Limb (tissue), 2 donors: ENCODE measurements at regions not wholly inside any gene's neighbourhood (a gene's known extent, or its start where the extent isn't known, plus 50 kb on each side); places are given as distances from the start of the nearest gene placed in this dataset.
A peak's percentile ranks its signal among the peaks of the same experiment; 100 is the strongest.

Source experiments
- DNase-seq, 2 donors: peaks; one replicate each; pipeline ENCODE4 v3.0.0-alpha.2; 2016; ENCODE audit errors: extremely low spot score in 2 of 2

DNA sequence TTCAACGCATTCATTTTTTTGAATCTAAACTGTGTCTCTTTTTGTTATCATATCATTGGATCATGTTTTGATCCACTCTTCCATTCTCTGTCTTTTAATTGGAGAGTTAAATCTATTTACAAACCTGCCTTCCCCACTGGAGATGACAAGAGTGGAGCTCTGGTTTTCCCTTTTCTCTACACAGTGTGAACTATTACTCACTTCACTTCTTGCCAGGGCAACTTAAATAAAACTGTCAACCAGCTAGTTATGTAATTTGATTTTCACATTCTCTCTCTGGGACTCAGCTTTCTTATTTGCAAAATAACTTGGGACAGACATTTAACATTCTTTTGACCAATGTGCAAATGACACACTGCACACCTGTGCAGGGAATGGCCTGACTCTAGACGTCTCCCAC is 230.8 kb upstream of the CST7 start:
- DNase-seq: no peak

DNA sequence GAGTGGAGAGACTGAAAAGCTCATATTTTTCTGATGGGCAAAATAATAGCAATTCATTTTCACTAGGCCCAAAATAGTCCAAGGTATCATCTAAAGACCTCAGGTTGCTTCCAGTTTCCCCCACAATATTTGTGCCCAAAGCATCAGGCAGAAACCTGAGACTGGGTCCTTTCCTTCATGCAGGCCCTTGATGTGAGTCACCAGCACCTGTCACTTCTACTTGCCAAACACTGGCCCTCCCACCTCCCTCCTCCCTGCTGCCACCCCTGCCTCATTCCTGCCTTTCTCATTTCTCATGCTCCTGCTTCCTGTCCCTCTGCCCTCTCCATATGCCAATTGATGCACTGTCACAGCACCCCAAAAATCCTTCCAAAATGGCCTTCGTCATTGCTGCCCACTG is 230.4 kb upstream of the CST7 start:
- DNase-seq: no peak

DNA sequence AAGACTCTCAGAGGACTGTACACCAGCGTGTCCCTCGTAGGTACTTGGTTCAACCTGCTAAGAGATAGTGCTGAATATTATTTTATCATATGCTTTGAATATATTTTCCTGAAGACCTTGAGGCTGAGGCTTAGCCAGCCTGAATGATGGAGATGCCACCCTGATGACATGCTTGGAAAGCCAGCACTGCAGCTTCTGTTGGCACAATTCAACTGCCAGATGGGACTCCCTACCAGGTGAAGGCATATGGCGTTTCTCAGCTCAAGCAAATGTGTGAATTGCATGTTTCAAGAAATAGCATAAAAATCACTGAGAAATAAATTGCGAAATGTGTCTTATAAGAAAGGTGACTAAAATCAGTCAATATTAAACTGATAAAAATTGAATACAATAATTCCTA is 228.1 kb upstream of the CST7 start:
- DNase-seq: peak in 1 of 2 donors; percentile 13

DNA sequence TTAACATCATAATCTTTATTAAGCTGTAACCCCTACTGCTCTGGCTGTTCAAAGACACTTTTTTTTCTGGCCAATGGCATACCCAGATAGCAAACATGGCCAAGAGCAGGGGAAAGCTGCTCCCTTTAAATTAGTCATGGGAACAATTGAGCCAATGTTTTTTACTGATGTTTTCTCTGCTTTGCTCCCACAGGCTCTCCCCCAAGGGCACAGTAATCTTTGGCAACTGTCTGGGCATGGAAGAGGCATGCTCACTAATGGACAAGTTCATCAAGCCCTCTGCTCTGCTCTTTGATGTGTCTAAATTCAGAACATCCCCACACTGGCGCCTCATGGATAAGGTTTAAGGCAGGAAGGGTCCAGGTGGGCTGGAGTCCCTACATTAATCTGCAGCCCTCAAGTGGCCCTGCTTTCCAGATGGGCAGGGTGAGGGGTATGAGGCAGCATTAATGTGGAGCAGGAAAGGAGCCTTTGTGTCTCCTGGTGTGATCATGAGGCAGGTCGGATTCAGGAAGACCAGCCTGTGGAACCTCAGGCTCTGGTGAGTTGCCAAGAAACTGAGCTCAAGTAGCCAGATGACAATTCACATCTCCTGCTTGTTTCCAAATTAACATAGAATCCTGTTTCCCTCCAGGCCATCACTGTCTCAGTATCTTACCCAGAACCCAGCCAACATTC is 227.0 kb upstream of the CST7 start:
- DNase-seq: peak in 1 of 2 donors; percentile 11

DNA sequence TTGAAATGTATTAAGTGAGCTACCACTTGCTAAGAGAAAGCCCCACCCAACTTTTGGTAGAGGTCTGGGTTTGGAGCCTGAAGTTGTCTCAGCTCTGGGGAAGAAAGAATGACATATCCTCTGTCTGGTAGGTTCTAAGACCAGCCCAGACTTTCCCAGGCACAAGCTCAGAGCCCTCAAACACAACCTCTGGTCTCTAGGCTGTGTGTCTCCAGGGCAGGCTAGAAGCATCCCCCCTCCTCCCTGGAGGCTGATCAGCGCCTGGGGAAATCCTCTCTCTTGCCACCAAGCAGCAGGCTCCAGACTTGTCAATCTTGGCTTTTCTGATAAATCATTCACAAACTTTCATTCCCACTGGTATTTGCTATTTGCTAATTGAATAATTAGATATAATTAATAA is 226.5 kb upstream of the CST7 start:
- peak in 1 of 2 donors; percentile 20 for DNase-seq

DNA sequence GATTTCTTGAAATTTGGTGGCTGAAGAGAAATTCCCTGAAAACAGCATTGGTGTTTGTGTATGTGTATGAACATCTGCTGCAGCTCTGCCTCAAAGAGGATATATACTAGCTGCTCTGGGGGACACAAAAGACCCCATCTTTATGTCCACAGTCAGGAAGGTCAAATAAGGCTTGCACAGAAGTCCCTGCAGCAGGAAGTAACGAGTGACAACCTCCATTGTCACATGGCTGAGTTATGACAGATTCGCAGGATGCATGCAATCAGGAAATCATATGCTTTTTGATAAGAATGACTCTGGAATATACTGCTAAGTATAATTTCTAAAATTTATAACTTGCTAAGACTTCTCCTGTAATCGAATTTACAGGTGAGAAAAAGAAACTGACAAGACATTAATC is 225.9 kb upstream of the CST7 start:
- no peak for DNase-seq

DNA sequence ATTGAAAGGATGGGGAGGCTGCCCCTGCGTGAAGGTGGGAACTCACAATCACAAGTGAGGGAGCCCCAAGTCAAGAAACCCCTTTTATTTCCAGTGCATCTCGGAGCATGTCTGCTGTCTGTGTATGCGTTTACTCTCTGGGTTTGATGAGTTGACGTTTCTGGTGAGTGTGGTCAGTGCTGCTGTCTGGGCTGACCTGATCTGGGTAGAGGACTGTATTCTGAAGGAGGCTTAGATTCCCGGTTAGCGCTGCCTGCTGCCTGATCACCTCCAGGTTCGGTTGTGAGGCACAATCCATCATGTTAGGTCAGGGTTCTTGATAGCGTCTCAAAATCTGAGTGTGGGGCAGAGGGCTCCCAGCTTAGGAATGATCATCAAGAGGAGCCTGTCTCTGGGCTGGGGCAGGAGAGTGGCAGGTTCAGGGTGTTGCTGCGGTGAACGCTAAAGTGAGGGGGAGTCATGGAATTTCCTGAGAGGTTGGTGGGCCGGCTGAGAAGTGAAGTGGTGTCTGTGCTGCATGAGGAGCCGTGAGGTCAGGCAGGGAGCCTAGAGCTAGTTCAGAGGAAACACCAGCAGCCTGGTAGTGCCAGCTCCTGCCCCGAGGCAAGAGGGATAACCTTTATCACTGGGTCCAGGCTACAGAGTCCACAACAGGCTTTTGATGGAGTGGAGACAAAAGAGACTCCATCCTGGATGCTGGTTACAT is 225.3 kb upstream of the CST7 start:
- DNase-seq: peak in 1 of 2 donors; percentile 11

DNA sequence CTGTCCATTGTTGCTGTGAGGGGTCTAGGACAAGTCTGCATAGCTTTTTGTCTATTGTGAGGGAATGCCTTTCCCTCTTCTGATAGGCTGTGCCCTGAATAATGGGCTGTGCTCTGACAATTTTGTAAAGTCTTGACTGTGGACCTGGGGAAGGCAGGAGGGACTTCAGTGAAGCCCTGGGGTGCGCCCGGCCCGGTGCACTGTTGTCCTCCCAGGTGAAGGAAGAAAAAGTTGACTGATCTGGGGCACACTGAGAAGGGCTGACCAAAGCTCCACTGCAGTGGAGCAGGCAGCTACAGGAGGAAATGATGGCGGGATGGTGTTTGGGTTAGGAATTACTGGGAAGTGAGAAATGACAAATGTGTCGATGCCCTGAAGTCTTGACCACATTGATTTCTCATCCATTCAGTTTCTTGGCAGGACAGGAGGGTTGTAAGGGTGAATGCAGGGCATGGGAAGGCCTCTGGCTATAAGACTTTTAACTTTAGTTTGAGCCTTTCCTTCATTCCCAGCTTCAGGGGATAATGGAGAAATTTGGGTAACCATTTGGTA is 224.0 kb upstream of the CST7 start:
- DNase-seq: no peak

DNA sequence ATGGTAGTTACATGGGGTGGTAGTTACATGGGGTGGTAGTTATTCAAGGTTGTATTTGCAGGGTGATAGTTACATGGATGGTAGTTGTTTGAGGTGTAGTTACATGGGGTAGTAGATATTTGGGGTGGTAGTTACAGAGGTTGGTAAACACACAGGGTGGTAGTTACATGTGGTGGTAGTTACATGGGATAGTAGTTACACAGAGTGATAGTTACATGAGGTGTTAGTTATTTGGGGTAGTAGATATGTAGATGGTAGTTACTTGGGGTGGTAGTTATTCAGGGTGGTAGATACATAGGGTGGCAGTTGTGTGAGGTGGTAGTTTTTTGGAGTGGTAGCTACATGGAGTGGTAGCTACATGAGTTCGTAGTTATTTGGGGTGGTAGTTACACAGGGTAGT is 221.3 kb upstream of the CST7 start:
- DNase-seq: no peak

DNA sequence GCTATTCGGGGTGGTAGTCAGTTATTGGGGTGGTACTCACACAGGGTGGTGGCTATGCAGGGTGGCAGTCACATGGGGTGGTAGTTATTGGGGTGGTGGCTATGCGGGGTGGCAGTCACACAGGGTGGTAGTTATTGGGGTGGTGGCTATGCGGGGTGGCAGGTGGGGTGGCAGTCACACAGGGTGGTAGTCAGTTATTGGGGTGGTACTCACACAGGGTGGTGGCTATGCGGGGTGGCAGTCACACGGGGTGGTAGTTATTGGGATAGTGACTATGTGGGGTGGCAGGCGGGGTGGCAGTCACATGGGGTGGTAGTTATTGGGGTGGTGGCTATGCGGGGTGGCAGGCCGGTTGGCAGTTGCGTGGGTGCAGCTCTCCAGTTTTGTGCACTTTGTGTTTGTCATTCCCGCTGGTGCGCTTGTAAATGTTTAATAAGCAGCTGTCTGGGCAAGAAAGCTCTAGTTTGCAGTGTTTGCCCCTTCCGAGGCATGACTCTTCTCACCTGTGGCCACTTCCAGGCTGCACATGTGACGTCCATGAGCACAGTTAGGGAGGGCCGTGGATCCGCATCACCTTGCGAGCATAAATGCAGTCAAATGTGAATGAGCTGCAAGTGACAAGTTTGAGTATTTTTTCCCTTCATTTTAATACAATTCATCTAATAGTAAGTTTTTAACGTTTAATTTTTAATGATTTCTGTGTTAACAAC is 219.0 kb upstream of the CST7 start:
- no peak for DNase-seq

DNA sequence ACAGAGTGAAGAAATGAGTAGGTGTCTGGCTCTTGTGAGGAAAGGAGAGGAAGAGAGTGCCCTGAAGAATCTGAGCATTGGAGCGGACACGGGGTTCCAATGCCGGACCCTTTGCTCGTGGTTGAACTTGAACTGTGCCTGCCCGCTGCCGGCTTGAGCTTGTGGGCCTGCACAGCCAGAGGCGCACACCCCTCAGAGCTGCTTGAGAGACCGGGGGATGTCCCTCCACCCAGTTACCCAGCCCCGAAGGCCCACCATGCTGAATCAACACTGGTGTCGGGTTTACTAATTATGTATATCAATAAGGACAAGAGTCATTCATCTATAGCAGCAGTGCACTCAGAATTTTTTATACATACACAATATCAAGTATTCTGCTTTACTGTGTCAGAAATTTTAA is 218.3 kb upstream of the CST7 start:
- DNase-seq: no peak

DNA sequence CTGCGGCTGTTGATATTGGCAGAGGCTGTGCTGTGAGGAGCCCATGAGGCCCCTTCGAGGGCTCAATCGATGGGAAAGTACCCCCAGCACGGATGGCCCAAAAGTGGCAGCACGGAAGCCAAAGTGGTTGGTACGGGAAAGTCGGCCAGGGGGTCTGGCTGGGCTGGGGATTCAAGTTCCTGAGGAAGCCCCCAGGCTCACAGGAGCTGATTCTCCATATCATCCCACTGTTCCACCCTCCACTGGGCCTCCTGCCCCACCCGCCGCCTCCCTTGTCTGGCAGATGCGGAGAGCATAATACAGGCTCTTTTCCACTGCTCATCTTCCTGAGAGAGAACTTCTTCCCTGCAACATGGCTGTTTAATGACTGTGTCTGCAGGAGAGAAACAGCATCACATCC is 217.8 kb upstream of the CST7 start:
- no peak for DNase-seq

DNA sequence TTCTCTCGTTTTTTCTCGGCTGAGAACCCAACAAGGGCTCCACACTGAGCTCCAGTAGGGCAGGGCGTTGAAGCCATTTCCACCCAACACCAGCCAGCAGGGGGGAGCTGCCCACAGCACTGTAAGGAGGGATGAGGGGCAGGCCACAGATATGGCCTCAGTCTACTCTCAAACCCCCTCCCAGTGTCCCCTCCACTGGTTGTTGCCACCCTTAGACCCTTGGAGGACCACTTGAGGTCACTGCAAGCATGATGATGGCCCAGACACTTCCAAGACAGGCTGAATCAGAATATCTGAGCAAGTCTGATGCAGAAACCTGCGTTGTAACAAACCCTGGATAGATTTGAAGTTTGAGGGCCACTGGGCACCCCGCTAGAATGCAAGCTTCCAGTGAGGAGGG is 217.0 kb upstream of the CST7 start:
- no peak for DNase-seq

DNA sequence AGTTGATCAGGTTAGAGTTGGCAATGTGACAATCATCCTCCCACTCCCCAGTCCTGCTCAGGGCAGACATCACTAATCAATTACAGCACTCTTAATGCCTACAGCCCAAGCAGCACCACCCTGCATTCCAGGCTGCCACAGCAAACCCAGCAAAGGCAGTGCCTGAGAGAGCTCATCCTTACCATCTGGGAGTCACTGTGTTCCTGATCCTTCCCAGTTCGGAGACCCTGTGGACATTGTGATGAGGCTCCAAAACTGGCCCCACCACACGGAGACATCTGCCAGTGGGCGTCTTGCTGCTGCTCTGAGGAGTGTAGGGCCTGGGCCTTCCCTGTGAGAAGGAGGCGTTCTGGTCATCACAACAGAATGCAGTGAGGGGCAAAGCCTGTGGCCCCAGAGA is 216.5 kb upstream of the CST7 start:
- no peak for DNase-seq

DNA sequence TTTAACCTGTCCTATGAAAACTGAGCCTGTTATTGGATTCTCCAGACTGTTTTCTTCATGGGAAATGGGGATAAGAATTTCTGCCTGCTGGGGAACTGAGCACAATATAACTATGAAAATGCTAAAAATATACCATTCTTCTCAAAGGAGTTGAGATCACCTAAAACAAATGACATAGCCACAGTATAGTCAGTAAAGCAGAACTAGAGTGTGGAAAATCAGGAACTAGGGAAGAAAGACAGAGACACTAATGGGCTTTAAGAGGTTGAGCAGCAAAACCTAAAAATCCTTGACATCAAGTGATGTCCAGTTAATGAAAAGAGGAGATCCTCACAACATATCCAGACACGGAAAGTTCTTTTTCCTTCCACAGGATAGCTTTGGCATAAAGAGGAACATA is 215.7 kb upstream of the CST7 start:
- no peak for DNase-seq

DNA sequence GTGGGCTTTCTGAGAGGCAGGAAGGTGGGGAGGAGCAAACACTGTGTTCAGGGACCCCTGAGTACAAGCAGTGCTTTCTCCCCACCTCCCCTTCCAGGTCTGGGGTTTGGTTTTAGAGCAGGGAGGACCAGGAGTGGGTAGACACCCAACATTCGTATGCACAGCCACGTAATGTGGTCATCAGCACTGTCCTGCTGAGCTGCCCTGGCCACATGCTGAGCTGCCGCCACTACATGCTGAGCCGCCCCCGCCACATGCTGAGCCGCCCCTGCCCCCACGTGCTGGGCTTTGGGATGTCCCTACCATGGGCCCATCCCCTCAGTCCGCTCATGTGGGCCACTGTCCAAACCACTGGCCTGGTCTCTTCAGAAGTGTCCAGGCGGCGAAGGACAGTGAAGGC is 214.9 kb upstream of the CST7 start:
- no peak for DNase-seq

DNA sequence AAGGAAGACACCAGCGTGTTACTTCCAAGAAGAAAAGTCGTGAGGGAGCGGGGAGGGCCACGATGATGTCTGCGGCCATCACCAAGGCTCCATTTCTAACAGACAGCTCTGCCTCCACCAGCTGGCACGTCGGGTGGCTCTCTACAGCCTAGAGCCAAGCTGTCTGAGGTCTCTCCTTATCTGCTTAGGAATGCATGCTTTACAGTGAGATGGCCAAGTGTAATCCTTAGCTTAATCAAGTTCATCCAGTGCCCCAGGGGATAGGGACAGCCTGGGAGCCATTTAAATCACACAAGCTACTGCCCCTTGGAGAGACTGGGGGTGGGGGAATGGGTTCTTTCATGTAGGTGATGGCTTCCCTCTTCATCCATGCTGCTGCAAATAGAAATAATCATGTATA is 213.8 kb upstream of the CST7 start:
- DNase-seq: no peak

DNA sequence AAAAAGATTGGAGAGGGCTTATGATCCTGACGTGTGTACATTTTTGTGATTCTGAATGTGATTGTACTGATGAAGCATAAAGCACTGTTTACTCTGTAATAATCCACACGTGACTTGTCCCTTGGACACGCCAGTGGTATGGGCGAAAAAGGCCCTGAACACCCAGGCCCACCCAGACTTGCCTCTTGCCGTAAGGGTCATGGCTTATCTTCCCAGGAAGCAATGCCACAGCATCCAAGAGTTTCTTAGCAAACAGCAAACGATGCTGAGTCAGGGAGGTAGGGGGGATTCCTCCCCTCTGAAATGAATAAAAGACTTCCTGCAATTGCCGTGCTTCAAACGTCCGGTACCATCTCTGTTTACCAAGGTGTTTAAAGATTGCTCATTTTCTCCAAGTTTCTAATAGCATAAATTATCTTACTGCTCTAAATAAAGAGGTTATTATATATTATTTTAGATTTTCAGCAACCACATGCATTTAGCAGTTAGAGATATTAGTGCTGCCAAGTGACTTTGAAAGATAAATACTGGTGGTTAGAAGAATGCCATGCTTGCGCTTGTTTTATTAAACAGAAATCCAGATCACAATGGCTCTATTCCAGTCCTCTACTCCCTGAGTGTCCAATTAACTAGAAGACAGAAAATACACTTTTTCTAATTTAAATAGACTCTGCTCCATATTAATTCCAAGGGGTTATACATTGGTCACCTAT is 212.8 kb upstream of the CST7 start:
- DNase-seq: no peak

DNA sequence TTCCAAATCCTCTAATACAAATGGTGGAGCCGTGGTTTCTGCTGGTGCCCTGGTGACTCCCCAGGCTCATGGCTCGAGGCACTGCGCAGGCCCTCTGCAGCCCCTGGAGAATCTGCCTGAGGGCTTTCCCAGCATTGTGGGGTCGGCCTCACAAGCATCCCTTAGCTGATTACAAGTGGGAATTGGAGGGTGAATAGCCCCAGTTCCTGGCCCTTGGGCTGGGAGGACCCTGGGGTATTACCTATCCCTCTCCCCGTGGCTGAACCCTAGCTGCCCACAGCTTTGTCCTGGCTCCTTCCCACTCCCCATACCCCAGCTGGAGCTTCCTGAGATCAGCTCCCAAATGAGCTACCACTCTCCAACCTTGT is 212.2 kb upstream of the CST7 start:
- no peak for DNase-seq

DNA sequence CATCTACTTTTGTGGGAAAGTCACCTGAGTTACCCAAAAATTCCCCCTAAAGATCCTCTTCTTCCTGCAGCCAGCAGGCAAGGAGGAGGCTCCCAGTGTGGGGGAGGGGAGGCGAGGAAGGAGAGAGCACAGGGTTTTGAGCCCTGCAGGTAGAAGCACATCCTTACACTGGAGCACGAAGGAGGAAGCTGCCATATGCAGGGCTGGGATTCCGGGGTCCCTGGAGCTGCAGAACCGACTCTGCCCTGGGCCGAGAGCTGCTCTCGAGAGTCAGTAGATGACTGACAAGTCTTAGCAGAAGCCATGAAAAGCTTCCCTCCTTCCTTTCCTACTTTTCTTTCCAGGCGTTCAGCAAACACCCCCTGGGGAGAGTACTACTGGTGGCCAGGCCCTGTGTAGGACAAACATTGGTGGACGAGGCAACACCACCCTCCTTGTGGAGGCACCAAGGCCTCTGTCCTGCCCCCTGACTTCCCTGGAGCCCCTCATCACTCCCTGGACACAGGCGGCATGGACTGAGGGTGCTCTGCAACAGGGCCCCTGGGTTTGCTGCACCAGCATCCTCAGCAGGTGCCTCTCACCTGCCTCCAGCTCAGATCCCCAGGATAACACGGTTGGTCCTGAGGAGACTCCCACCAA is 211.7 kb upstream of the CST7 start:
- no peak for DNase-seq

DNA sequence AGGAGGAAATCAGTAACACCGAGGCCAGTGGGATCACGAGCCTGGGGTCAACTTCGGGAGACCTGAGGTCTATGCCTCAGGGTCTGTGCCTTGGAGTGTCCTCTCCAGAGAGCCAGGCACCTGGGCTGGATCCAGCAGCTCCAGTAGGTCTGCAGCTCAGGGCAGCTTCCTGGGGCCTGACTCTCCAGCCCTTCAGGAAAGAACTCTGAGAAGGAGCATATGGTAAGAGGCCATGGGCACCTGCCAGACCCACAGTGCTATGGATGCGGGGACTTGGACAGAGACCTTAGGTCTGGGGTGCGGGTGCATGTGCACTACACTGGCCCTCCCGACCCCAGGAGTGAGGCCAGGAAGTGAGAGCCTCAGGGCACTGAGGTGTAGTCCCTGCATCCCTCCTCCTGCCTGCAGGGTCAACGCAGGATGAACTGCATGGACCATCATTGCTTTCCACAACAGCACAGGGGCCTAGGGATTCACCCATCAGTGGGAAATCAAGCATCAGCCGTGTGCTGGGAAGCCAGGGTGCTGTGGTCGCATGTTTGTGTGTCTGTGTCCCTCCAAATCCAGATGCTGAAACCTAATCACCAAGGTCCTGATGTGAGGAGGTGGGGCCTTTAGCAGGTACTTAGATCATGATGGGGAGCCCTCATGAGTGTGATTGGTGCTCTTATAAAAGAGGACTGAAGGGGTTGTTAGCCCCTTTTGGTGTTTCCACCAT is 210.9 kb upstream of the CST7 start:
- DNase-seq: no peak
